ENCODE measurements at regions not wholly inside any gene's neighbourhood (a gene's known extent, or its start where the extent isn't known, plus 50 kb on each side); places are given as distances from the start of the nearest gene placed in this dataset.

GRCh38 chr2:221710744-221711143 lies 138.6 kb upstream of the EPHA4 start:
- TF ChIP-seq, protein P1, sequence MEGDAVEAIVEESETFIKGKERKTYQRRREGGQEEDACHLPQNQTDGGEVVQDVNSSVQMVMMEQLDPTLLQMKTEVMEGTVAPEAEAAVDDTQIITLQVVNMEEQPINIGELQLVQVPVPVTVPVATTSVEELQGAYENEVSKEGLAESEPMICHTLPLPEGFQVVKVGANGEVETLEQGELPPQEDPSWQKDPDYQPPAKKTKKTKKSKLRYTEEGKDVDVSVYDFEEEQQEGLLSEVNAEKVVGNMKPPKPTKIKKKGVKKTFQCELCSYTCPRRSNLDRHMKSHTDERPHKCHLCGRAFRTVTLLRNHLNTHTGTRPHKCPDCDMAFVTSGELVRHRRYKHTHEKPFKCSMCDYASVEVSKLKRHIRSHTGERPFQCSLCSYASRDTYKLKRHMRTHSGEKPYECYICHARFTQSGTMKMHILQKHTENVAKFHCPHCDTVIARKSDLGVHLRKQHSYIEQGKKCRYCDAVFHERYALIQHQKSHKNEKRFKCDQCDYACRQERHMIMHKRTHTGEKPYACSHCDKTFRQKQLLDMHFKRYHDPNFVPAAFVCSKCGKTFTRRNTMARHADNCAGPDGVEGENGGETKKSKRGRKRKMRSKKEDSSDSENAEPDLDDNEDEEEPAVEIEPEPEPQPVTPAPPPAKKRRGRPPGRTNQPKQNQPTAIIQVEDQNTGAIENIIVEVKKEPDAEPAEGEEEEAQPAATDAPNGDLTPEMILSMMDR (IDR thresholded peaks at IDR 0.05; ENCODE audit: low read length): no peak
- no peak for TF ChIP-seq EZH2 (IDR thresholded peaks at IDR 0.05; ENCODE audit: borderline replicate concordance, low read length)
